ENCODE measurements at regions not wholly inside any gene's neighbourhood (a gene's known extent, or its start where the extent isn't known, plus 50 kb on each side); places are given as distances from the start of the nearest gene placed in this dataset.

DNA sequence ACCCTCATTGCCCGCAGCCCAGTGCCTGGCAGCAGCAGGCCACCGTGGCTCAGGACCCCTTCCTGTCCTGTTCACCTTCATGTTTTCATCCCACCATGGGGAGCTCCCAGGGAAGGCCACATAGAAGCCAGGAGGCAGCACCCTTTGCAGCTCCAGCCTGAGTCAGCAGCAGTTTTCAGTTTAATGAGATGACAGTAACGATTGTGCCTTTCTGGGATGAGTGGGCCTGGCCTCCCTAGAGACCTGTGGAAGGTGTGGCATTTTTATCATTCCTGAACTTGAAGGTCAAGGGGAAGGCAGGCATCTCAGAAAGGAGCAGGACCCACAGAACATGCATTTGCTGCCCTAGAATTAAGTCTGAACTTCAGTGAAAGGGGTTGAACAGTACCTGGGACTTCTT, 532.8 kb downstream of the FUT8 start:
- H3K18ac ChIP-seq (ENCODE audit: low read depth, low read length): no peak overlapping the region
- H3K4me3 ChIP-seq (ENCODE audit: insufficient read depth, low read depth, low read length): no peak overlapping the region
- no peak overlapping the region for H3K4ac ChIP-seq (ENCODE audit: low read depth, low read length)
- dilution Hi-C loops (cut with HindIII; ENCODE audit: low sequenced_read_pairs, unreplicated experiment): no loop called here
- in situ Hi-C loops (cut with MboI; ENCODE audit: low sequenced_read_pairs): no loop called here
- no peak overlapping the region for H4K5ac ChIP-seq (ENCODE audit: low read depth, low read length)
- POLR2A ChIA-PET (ENCODE audit: unreplicated experiment): no interaction called here
- H3K9me1 ChIP-seq (ENCODE audit: insufficient read depth, low read length): no peaks in the 10 kb centered on the region
- no peak overlapping the region for H3K14ac ChIP-seq (replicated peaks; ENCODE audit: low read depth, low read length)
- no peak overlapping the region for H3K4me2 ChIP-seq (ENCODE audit: low read depth, low read length)
- no TSS peak for BruUV-seq (replicated peaks)
- no peaks in the 10 kb centered on the region for H3K27me3 ChIP-seq (ENCODE audit: control insufficient read depth, insufficient read depth, low read length)
- no peaks in the 10 kb centered on the region for H3K79me1 ChIP-seq (ENCODE audit: low read depth in 1 of 2, low read length in 2 of 2)
- H2BK15ac ChIP-seq (ENCODE audit: low read depth, low read length): no peak overlapping the region
- no peak overlapping the region for H3K9ac ChIP-seq (ENCODE audit: low read depth, low read length)
- no peaks in the 10 kb centered on the region for H3K9me3 ChIP-seq (ENCODE audit: control insufficient read depth, insufficient read depth, low read length)
- H2BK5ac ChIP-seq (ENCODE audit: low read depth, low read length, poor library complexity, severe bottlenecking): no peak overlapping the region
- H2BK20ac ChIP-seq (ENCODE audit: low read depth, low read length): no peak overlapping the region
- CTCF ChIA-PET: no interaction called here
- H3K4me1 ChIP-seq (ENCODE audit: control insufficient read depth, insufficient read depth, low read length): no peaks in the 10 kb centered on the region
- no peak overlapping the region for H3K27ac ChIP-seq (ENCODE audit: insufficient read depth, low read length)
- no peak overlapping the region for H2AK5ac ChIP-seq (ENCODE audit: low read depth, low read length)
- no peaks in the 10 kb centered on the region for H3K36me3 ChIP-seq (ENCODE audit: control insufficient read depth, insufficient read depth, low read length)
- H4K8ac ChIP-seq (ENCODE audit: low read depth in 2 of 2, low read length in 2 of 2): no peak overlapping the region
- H2BK120ac ChIP-seq (ENCODE audit: low read depth, low read length): no peak overlapping the region
- no peak overlapping the region for H2AK9ac ChIP-seq (replicated peaks; ENCODE audit: low read depth, low read length, poor library complexity)
- no peak for TF ChIP-seq SMC3 (IDR thresholded peaks at IDR 0.05; ENCODE audit: low read depth, low read length)
- no peak for TF ChIP-seq RCOR1 (IDR thresholded peaks at IDR 0.05; ENCODE audit: insufficient replicate concordance, low read length)
- TF ChIP-seq, protein P1, sequence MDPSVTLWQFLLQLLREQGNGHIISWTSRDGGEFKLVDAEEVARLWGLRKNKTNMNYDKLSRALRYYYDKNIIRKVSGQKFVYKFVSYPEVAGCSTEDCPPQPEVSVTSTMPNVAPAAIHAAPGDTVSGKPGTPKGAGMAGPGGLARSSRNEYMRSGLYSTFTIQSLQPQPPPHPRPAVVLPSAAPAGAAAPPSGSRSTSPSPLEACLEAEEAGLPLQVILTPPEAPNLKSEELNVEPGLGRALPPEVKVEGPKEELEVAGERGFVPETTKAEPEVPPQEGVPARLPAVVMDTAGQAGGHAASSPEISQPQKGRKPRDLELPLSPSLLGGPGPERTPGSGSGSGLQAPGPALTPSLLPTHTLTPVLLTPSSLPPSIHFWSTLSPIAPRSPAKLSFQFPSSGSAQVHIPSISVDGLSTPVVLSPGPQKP (IDR thresholded peaks at IDR 0.05; ENCODE audit: borderline replicate concordance, low read depth, low read length): no peak
- TF ChIP-seq MXI1 (IDR thresholded peaks at IDR 0.05; ENCODE audit: borderline replicate concordance, low read depth, low read length): no peak
- no peak for TF ChIP-seq RAD21 (IDR thresholded peaks at IDR 0.05; ENCODE audit: low read length)
- TF ChIP-seq MAZ (IDR thresholded peaks at IDR 0.05; ENCODE audit: borderline replicate concordance, low read depth, low read length): no peak
- no peak for TF ChIP-seq CHD1 (IDR thresholded peaks at IDR 0.05; ENCODE audit: low read depth, low read length)
- TF ChIP-seq MAFK (IDR thresholded peaks at IDR 0.05; ENCODE audit: low read depth, low read length): no peak
- no peak for TF ChIP-seq FOS (IDR thresholded peaks at IDR 0.05; ENCODE audit: low read depth, low read length)
- TF ChIP-seq, protein P2, sequence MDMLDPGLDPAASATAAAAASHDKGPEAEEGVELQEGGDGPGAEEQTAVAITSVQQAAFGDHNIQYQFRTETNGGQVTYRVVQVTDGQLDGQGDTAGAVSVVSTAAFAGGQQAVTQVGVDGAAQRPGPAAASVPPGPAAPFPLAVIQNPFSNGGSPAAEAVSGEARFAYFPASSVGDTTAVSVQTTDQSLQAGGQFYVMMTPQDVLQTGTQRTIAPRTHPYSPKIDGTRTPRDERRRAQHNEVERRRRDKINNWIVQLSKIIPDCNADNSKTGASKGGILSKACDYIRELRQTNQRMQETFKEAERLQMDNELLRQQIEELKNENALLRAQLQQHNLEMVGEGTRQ (IDR thresholded peaks at IDR 0.05; ENCODE audit: low read depth, low read length): no peak
- no peak for TF ChIP-seq RFX5 (IDR thresholded peaks at IDR 0.05; ENCODE audit: low read depth, low read length)
- DNase-seq (no peak), ATAC-seq (ENCODE audit: low read depth) (no peak)
- no peak overlapping the region for H3K23ac ChIP-seq (ENCODE audit: low read depth, low read length)
- intact Hi-C loops (cut with micrococcal nuclease): no loop called here
- 56% methylated on average over 2 of the region's 3 CpGs; no CpG with 5 or more reads in 1 of the 2 experiments for WGBS, 2 experiments (ENCODE audit: extremely low coverage in 2 of 2, insufficient read length in 1 of 2)
- no peak overlapping the region for H4K91ac ChIP-seq (ENCODE audit: insufficient read depth, low read depth, low read length)
- no peak overlapping the region for H3K56ac ChIP-seq (ENCODE audit: extremely low read depth, insufficient read depth, low read length)
- H2AFZ ChIP-seq (replicated peaks; ENCODE audit: low read length, poor library complexity): no peak overlapping the region
- H4K20me1 ChIP-seq (ENCODE audit: insufficient read depth, low read length): no peaks in the 10 kb centered on the region
